Hindlimb muscle (tissue), 1 donor: ENCODE measurements at regions not wholly inside any gene's neighbourhood (a gene's known extent, or its start where the extent isn't known, plus 50 kb on each side); places are given as distances from the start of the nearest gene placed in this dataset.

ENCODE experiments used
- DNase-seq: peaks from one replicate; pipeline ENCODE4 v3.0.0-alpha.2; 2013

DNA sequence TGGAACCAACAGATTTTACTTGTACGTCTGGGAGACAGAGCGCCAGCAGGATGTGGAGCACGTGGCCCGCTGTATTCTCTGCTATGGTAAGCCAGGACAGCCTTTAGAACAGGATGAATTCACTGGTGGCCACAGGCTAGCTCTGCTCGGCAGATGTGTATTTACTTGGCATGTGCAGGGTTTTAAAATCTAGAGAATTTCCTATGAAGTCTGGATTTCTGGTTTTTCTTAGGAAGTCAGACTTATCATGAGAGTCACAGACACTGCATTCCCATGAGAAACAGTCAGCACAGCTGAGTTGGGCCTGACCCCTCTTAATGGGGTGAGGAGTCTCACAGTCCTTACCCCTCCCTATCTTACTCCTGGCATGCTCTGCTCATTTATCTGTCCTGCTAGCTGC, 84.6 kb upstream of the COL6A5 start:
- peak; percentile 74 for DNase-seq

DNA sequence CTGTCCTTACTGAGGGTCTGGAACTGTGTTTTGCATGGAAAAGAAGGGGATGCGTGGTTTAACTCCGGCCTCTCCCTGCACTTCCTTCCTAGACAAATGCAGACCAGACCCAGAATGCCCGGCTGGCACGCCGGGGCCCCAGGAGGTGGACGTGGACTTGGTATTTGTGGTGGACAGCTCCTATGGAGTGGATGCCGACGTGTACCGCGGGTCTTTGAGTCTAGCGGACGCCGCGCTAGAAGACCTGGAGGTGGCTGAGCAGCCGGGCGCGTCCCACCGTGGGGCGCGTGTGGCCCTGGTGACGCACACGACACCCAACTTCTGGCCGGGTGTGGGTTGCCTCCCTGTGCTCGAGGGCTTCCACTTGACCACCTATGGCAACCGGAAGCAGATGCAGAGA, 81.8 kb upstream of the COL6A5 start:
- no peak for DNase-seq

DNA sequence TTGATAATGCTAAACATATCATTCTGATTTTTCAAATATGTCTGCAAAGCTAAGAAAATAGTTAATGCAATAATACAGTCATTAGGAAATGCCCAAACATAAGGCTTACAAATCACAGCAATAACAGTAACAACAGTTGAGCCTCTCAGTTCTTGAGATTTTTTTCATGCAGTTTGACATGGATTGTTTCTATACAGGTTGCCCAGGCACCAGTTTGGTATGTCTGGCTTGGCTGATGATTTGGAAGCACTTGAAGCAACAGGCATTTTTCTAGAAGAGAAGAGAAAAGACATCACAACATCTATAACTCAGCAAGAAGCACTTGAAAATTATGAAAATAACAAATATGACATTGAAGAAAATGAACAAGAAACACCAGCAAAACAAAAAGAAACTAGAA, 78.7 kb upstream of the COL6A5 start:
- no peak for DNase-seq

DNA sequence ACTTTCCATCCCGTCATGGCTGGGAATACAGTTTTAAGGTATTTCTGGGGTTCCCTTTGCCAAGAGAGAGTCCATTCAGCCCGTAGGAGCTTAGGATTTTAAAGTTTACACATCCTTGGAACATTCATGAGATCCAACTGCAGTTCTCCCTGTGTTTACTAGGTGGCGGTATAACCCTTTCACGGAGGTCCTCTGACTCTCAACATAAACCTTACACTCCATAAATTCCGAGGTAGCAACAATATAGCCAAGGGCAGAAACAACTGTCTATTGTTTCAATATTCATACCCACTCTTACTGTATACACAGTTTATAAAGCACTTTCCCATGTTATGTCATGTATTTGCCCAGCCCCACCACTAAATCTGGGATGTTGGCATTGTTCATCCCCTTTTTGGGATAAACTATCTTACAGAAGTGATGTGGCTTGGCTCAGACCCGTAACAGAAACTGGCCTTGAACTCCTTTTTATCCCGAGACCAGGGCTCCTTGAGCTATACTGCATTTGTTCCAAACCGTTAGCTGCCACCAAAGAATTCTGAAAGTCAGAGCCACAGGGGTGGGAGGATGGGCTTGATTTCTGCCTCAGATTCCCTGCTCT, 69.2 kb upstream of the COL6A5 start:
- peak; percentile 73 for DNase-seq

DNA sequence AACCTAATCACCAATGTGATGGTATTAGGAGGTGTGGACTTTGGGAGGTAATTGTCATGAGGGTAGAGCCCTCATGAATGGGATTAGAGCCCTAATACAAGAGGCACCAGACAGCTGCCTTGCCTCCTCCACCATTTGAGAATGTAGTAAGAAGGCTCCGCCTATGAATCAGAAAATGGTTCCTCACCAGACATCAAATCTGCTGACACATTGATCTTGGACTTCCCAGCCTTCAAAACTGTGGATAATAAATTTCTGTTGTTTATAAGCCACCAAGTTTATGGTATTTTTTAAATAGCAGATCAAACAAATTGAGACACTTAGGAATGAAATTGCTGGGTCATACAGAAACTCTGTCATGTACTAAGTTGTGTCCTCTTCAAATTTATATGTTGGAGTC, 56.8 kb upstream of the COL6A5 start:
- DNase-seq, result no peak

DNA sequence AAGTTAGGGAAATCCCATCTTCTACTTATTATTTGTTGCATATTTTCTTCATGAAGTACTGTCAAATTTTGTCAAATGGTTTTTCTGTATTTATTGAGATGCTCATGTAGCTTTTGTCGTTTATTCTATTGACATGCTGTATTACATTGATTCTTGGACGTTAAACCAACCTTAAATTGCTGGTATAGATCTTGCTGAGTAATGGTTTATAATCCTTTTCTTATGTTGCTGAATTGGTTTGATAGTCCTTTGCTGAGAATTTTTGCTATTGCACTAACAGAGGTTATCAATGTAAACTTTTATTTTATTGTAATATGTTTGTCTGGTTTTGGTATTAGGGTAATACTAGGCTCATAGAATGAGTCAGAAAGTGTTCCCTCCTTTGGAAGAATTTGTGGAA, 54.3 kb upstream of the COL6A5 start:
- DNase-seq, result no peak

DNA sequence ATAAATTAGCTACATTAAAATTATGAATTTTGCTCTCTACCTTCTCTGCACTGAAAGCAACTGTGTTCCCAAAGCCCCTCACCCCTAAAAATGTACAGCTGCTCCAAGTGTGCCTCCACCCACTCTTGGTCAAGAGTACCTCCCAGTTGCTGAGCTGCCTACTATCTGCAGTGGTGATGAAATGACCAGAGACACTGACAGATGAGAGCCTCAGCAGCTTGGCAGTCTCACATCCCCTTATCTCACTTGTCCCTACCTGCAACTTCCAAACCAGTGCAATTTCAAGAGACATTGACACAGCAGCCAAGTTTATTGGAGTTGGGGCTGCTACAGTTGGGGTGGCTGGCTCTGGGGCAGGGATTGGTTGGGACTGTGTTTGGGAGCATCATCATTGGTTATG, 52.2 kb upstream of the COL6A5 start:
- DNase-seq, result no peak
